ENCODE measurements at regions not wholly inside any gene's neighbourhood (a gene's known extent, or its start where the extent isn't known, plus 50 kb on each side); places are given as distances from the start of the nearest gene placed in this dataset.

DNA sequence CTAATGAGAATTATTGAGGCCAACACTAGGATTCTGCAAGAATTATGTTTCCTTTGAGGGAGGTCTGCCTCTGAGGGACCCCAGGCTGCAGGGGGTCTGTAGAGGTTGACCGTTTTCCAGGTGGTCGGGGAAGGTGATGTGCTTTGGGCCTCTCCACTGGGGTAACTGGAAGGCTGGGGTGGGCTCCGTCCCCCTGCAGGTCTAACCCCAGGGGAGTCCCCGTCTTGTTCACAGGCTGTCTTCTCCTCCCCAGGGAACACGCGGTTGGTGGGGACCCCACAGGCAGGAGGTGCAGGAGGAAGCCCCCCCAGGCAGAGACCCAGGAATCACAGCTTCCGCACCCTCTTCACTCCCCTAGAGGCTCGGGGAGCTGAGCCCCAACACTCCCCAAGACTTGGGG, 726.4 kb downstream of the BRD1 start:
- TF ChIP-seq, protein P1, sequence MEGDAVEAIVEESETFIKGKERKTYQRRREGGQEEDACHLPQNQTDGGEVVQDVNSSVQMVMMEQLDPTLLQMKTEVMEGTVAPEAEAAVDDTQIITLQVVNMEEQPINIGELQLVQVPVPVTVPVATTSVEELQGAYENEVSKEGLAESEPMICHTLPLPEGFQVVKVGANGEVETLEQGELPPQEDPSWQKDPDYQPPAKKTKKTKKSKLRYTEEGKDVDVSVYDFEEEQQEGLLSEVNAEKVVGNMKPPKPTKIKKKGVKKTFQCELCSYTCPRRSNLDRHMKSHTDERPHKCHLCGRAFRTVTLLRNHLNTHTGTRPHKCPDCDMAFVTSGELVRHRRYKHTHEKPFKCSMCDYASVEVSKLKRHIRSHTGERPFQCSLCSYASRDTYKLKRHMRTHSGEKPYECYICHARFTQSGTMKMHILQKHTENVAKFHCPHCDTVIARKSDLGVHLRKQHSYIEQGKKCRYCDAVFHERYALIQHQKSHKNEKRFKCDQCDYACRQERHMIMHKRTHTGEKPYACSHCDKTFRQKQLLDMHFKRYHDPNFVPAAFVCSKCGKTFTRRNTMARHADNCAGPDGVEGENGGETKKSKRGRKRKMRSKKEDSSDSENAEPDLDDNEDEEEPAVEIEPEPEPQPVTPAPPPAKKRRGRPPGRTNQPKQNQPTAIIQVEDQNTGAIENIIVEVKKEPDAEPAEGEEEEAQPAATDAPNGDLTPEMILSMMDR (conservative IDR thresholded peaks at IDR 0.05; ENCODE audit: low read length), result no peak
- no peak for TF ChIP-seq EZH2phosphoT487 (IDR thresholded peaks at IDR 0.05; ENCODE audit: borderline replicate concordance)
